Fibroblast of lung (primary cell): ENCODE measurements at regions not wholly inside any gene's neighbourhood (a gene's known extent, or its start where the extent isn't known, plus 50 kb on each side); places are given as distances from the start of the nearest gene placed in this dataset.

Experiments
- CTCF ChIP-seq, 2 donors: IDR thresholded peaks in 1 of 2; conservative IDR thresholded peaks in 1 of 2; 1 replicate in 1 of 2; 2 replicates in 1 of 2; pipeline ENCODE4 v1.5.1; 2011 to 2012; ENCODE audit warnings: low read length in 2 of 2, control low read depth in 1 of 2, inconsistent platforms in 1 of 2, low read depth in 1 of 2, mild to moderate bottlenecking in 1 of 2
- EZH2 ChIP-seq: IDR thresholded peaks from 2 replicates; pipeline ENCODE4 v1.5.1; 2012; ENCODE audit warnings: low read length, control low read depth, mild to moderate bottlenecking; ENCODE audit errors: missing control alignments

- no peak for TF ChIP-seq CTCF (conservative IDR thresholded peaks at IDR 0.05 in 1 of 2, IDR thresholded peaks at IDR 0.05 in 1 of 2; ENCODE audit: low read depth in 1 of 2, low read length in 2 of 2)
- no peak for TF ChIP-seq EZH2
Observed at GRCh38 chr1:193631306-193631705, 444.9 kb upstream of the B3GALT2 start.
